ENCODE measurements at regions not wholly inside any gene's neighbourhood (a gene's known extent, or its start where the extent isn't known, plus 50 kb on each side); places are given as distances from the start of the nearest gene placed in this dataset.

- TF ChIP-seq CTCF (IDR thresholded peaks at IDR 0.05) (no peak), EZH2 (IDR thresholded peaks at IDR 0.05; ENCODE audit: borderline replicate concordance, insufficient read depth, low read depth, low read length, poor library complexity, severe bottlenecking) (no peak)
Observed at GRCh38 chr5:107056278-107056677, 614.5 kb downstream of the EFNA5 start.
